ENCODE measurements at regions not wholly inside any gene's neighbourhood (a gene's known extent, or its start where the extent isn't known, plus 50 kb on each side); places are given as distances from the start of the nearest gene placed in this dataset.
"Not testable (repeated sequence)": the region's sequence is repeated elsewhere in the genome, so short reads cannot be mapped to it uniquely, and the experiment has no call there.

GRCh38 chr12:91640021-91640420 lies 457.4 kb upstream of the DCN start:
- no peak for DNase-seq (ENCODE audit: extremely low read depth in 1 of 2, low read depth in 1 of 2)

GRCh38 chr12:91639327-91639726 lies 456.7 kb upstream of the DCN start:
- no peak for DNase-seq (ENCODE audit: extremely low read depth in 1 of 2, low read depth in 1 of 2)

GRCh38 chr12:91637789-91638624 lies 455.4 kb upstream of the DCN start:
- DNase-seq (ENCODE audit: extremely low read depth in 1 of 2, low read depth in 1 of 2) = no peak

DNA sequence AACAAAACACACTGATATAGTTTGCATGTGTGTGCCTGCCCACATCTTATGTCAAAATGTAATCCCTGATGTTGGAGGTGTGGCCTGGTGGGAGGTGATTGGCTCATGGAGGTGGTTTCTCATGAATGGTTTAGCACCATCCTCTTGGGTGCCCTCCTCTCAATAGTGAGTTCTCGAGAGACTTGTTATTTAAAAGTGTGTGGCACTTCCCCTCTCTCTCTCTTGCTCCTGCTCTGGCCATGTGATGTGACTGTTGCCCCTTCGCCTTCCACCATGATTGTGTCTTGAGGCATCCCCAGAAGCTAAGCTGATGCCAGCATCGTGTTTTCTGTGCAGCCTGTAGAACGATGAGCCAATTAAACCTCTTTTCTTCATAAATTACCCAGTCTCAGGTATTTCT lies 454.1 kb upstream of the DCN start:
- no peak for DNase-seq (ENCODE audit: extremely low read depth in 1 of 2, low read depth in 1 of 2)

GRCh38 chr12:91634386-91634713 lies 451.7 kb upstream of the DCN start:
- DNase-seq (ENCODE audit: extremely low read depth in 1 of 2, low read depth in 1 of 2) = not testable (repeated sequence)

GRCh38 chr12:91633734-91634357 lies 451.2 kb upstream of the DCN start:
- DNase-seq (ENCODE audit: extremely low read depth in 1 of 2, low read depth in 1 of 2) = no peak

DNA sequence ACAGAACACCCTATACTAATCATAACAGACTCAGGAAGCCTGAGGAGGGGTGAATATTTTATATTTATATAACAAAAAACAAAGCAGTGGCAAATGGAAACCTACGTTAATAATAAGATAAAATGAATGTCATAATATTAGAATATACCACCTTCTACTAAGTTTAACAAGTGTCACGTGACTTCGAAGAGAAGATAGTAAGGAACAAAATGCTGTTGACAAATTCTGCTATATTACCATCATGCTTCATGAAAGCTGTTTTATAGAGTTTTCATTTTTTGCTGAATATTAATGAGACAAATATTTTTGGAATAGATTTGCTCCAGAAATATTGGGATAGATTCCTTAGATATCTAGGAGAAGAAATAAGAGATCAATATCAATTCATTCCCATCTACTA lies 450.6 kb upstream of the DCN start:
- DNase-seq (ENCODE audit: extremely low read depth in 1 of 2, low read depth in 1 of 2) = no peak

DNA sequence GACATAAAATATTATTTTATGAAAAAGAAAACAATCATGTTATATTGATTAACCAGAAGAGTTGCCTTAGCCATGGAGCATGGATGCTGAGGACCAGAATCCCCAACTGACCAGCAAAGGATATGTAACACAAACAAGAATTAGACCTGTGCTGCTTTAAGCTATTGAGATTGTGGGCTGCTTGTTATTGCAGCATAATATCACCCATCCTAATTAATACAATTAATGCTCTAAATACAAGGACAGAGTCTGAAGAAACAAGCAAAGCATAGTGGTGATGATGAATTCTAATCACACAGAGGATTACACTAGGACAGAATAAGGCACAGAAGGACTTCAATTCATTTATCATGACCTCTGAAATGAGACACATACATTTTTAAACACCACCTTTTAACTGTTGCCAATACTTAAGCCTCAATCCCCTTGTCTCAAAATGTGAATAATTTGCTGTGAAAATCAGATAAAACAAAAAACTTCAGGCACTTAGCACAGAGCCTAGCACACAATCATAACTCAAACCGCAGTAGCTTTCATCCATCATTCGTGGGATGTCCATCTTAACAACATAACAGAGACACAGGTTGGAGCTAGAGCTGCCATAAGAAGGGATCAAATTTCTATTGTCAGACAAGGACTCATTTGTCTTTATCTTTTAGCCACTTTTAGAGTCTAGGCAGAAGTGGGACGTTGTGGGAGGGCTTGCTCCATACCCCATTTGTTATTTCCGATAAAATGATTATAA lies 449.6 kb upstream of the DCN start:
- no peak for DNase-seq (ENCODE audit: extremely low read depth in 1 of 2, low read depth in 1 of 2)

GRCh38 chr12:91630596-91631293 lies 448.1 kb upstream of the DCN start:
- no peak for DNase-seq (ENCODE audit: extremely low read depth in 1 of 2, low read depth in 1 of 2)

DNA sequence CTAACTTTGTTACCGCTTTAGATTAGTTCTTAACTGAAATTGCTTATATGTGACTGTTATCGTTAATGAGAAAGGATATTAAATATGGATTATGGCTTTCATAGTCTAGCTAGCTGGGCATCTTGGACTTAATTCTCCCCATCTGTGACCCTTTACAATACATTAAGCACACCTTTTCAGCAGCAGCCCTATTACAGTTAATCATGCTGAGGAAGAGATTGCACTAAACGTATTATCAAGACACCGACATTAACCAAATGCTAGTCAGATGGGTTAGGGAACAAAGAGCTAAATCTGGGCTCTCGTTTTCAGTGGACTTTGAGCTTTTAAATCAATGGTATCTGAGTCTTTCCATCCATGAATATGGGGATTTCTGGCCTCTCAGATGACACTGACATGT lies 447.5 kb upstream of the DCN start:
- DNase-seq (ENCODE audit: extremely low read depth in 1 of 2, low read depth in 1 of 2) = no peak

DNA sequence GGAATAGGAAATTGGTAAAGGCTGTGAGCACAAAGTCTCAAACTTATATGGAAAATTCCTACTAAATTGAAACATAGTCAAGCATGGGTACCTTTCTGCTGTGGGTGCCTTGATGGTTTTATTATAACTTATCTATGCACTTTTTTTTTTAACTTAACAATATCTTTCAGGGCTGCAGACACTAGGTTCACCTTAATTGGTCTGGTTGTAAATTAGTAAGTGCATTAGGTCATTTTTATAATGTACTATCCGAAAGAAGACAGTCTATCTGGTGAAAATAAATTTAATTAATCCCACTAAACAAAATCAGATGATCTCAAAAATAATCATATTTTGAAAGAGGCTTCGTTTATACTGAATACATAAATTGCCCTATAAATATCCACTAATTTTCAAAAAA lies 446.8 kb upstream of the DCN start:
- DNase-seq (ENCODE audit: extremely low read depth in 1 of 2, low read depth in 1 of 2) = no peak

- DNase-seq (ENCODE audit: extremely low read depth in 1 of 2, low read depth in 1 of 2) = no peak
These were observed 446.0 kb upstream of the DCN start for GRCh38 chr12:91628656-91629055.

DNA sequence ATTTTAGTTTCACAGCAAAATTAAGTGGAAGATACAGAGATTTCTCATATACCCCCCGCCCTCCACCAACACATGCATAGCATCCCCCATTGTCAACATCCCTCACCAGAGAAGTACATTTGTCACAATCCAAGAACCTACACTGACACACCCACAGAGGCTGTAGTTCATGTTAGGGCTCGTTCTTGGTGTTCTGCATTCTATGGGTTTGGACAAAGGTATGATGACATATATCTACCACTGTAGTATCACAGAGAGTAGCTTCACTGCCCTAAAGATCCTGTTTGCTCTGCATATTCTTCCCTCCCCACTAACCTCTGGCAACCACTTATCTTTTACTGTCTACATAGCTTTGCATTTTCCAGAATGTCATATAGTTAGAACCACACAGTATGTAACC lies 444.6 kb upstream of the DCN start:
- no peak for DNase-seq (ENCODE audit: extremely low read depth in 1 of 2, low read depth in 1 of 2)

DNA sequence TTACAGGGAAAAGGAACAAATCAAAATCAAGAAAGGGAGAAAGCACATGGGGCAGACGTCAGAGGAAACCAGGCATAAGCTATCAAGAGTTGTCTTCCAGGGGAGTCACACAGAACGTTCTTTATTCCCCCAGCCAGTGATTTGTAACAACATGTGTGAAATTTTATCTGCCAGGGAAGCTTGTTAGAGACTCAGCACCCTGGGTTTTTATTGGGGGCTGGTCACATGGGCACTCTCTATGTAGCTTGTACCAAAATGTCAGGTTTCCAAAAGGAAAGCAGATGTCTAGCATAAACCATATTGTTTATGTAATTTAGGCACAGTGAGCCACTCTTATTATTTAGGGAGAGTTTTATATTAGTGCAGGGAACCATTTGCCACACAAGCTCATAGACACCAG lies 440.4 kb upstream of the DCN start:
- DNase-seq (ENCODE audit: extremely low read depth in 1 of 2, low read depth in 1 of 2) = no peak

DNA sequence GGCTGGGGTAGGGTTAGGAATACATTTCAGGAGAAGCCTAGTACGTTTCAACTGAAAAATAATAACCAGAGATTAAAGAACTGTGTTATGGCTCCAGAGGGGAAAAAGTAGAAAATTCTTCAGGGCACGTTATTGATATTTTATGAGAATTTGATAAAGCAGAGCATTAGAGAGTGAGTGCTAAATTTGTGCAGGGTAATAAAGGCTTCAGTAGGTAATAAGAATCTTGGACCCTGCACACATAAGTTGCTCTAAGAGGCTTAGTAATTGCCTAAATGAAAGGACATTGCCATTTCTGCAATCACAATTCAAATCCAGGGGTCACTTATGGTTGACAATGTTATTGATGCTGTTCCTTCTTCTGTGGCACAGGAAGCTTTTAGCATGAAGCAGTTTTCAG lies 439.4 kb upstream of the DCN start:
- DNase-seq (ENCODE audit: extremely low read depth in 1 of 2, low read depth in 1 of 2) = no peak

GRCh38 chr12:91620992-91621391 lies 438.4 kb upstream of the DCN start:
- DNase-seq (ENCODE audit: extremely low read depth in 1 of 2, low read depth in 1 of 2) = no peak

DNA sequence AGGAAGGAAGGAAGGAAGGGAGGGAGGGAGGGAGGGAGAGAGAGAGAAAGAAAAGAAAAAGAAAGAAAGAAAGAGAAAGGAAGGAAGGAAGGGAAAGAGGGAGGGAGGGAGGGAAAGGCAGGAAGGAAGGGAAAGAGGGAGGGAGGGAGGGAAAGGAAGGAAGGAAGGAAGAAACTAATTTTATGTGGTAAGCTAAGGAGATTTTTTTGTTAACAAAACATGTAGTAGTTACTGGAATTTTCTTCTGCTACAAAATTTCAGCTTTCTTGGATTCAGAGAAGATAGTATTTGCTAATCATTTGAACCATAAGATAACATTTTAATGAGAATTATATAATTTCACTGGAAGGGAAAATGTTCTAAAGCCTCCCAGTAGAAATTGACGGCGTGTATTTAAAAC lies 437.8 kb upstream of the DCN start:
- DNase-seq (ENCODE audit: extremely low read depth in 1 of 2, low read depth in 1 of 2) = no peak

DNA sequence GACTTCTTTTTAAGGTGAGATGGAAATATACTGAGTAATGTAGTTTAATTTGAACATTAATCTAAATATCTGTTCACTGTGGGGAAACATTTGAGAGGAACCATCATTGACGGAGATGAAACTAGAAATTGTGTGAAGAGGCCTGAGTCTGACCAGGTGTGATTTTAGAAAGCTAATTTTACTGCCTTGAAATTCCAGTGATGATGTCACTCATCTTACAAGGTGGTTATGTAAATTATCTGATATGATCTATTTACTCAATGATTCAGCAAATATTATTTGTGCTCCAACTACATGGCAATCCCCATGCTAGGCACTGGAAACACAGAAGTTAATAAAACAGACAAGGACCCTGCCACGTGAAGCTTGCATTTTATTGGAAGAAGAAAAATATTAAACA lies 435.7 kb upstream of the DCN start:
- no peak for DNase-seq (ENCODE audit: extremely low read depth in 1 of 2, low read depth in 1 of 2)

DNA sequence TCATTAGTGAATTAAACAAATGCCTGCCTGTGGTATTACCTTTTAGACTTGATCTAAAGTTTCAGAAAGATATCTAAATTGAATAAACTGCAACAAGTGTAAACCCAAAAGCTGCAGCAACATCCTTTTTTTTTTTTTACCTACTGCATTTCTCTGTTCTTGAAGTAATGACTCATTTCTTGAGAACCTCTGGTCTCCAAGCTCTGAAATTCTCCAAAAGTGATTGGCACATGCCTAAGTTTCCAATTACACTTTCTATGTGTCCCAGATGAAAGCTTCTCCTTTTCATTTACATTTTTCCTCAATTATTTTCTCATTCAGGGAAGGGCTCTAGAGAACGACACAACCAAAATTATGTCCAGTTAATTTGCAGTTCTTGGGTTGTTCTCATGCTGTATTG lies 435.2 kb upstream of the DCN start:
- DNase-seq (ENCODE audit: extremely low read depth in 1 of 2, low read depth in 1 of 2) = no peak

GRCh38 chr12:91616416-91616815 lies 433.8 kb upstream of the DCN start:
- no peak for DNase-seq (ENCODE audit: extremely low read depth in 1 of 2, low read depth in 1 of 2)

- no peak for DNase-seq (ENCODE audit: extremely low read depth in 1 of 2, low read depth in 1 of 2)
These were observed 430.7 kb upstream of the DCN start for GRCh38 chr12:91613223-91613779.
